ENCODE measurements at regions not wholly inside any gene's neighbourhood (a gene's known extent, or its start where the extent isn't known, plus 50 kb on each side); places are given as distances from the start of the nearest gene placed in this dataset.
"Not testable (repeated sequence)": the region's sequence is repeated elsewhere in the genome, so short reads cannot be mapped to it uniquely, and the experiment has no call there.

DNA sequence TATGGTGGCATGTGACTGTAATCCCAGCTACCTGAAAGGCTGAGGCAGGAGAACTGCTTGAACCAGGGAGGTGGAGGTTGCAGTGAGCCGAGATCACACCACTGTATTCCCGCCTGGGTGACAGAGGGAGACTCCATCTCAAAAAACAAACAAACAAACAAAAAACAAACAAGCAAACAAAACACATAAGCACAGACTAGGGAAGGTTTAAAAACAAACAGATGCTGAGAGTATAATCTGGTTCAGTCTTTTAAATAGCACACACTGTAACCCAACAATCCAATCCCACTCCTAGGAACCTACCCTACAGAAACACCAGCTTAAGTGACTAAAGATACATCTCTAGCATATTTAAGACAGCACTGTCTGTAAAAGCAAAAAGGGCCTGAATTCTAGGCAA is 82.8 kb upstream of the PLEKHM1 start:
- TF ChIP-seq, protein P1, sequence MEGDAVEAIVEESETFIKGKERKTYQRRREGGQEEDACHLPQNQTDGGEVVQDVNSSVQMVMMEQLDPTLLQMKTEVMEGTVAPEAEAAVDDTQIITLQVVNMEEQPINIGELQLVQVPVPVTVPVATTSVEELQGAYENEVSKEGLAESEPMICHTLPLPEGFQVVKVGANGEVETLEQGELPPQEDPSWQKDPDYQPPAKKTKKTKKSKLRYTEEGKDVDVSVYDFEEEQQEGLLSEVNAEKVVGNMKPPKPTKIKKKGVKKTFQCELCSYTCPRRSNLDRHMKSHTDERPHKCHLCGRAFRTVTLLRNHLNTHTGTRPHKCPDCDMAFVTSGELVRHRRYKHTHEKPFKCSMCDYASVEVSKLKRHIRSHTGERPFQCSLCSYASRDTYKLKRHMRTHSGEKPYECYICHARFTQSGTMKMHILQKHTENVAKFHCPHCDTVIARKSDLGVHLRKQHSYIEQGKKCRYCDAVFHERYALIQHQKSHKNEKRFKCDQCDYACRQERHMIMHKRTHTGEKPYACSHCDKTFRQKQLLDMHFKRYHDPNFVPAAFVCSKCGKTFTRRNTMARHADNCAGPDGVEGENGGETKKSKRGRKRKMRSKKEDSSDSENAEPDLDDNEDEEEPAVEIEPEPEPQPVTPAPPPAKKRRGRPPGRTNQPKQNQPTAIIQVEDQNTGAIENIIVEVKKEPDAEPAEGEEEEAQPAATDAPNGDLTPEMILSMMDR (IDR thresholded peaks at IDR 0.05): not testable (repeated sequence)
- not testable (repeated sequence) for TF ChIP-seq POLR2A (IDR thresholded peaks at IDR 0.05)
